ENCODE measurements at regions not wholly inside any gene's neighbourhood (a gene's known extent, or its start where the extent isn't known, plus 50 kb on each side); places are given as distances from the start of the nearest gene placed in this dataset.
A peak's percentile ranks its signal among the peaks of the same experiment; 100 is the strongest.

DNA sequence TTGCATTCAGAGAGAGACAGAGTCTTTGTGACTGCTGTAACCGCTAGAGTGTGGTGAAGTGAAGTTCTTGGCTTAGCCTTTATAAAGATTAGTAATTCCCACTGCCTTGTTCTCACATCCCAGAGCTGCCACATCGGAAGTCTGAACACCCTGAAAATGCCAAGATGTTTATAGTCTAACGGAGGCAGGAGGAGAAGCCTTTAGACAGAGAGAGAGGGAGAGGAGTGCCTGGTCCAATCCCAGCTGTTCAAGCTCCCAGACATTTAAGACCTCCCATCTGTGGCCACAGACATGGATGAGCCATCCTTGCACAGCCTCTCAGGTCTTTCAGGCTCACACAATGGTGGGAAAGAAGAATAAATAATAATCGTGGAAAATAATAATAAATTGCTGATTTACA, 1422.8 kb upstream of the EYS start:
- Histone ChIP-seq H2AFZ (ENCODE audit: low read depth, low read length) (peak overlapping the region; percentile 73), H3K27me3 (ENCODE audit: control insufficient read depth in 2 of 2, insufficient read depth in 2 of 2, low read length in 2 of 2) (no peaks in the 10 kb centered on the region), H3K4me2 (ENCODE audit: insufficient read depth, low read length) (no peak overlapping the region), H4K20me1 (replicated peaks; ENCODE audit: control insufficient read depth, insufficient read depth, low read length) (no peaks in the 10 kb centered on the region), H3K36me3 (ENCODE audit: control insufficient read depth, insufficient read depth, low read length) (no peaks in the 10 kb centered on the region), H3K4me1 (replicated peaks in 1 of 2; ENCODE audit: control insufficient read depth in 2 of 2, insufficient read depth in 2 of 2, low read length in 2 of 2) (no peaks in the 10 kb centered on the region), H3K79me2 (ENCODE audit: control insufficient read depth, insufficient read depth, low read length) (no peaks in the 10 kb centered on the region), H3K9me1 (ENCODE audit: control insufficient read depth, insufficient read depth, low read length) (no peaks in the 10 kb centered on the region), H3K27ac (ENCODE audit: extremely low read depth, low read depth, low read length) (no peak overlapping the region), H3K9me3 (replicated peaks; ENCODE audit: control insufficient read depth, insufficient read depth, low read depth, low read length) (no peaks in the 10 kb centered on the region), H3K9ac (ENCODE audit: insufficient read depth in 1 of 2, low read depth in 2 of 2, low read length in 2 of 2) (no peak overlapping the region), H3K4me3 (no peak overlapping the region)
- TF ChIP-seq XRCC4 (IDR thresholded peaks at IDR 0.05; ENCODE audit: extremely low read depth, insufficient read depth, insufficient read length) (no peak), NFYB (IDR thresholded peaks at IDR 0.05; ENCODE audit: extremely low read depth, insufficient read length) (no peak), HEY1 (CRISPR knock-in tag; IDR thresholded peaks at IDR 0.05; ENCODE audit: borderline replicate concordance) (no peak), NR3C1 (CRISPR knock-in tag; IDR thresholded peaks at IDR 0.05) (no peak), SMAD2 (IDR thresholded peaks at IDR 0.05; ENCODE audit: low read depth, low read length) (no peak), TARDBP (IDR thresholded peaks at IDR 0.05) (no peak), ZBED1 (IDR thresholded peaks at IDR 0.05) (no peak), MAFF (IDR thresholded peaks at IDR 0.05; ENCODE audit: low read length) (no peak), E2F6 (IDR thresholded peaks at IDR 0.05; ENCODE audit: borderline replicate concordance in 1 of 2, extremely low read depth in 1 of 2, insufficient read depth in 1 of 2, insufficient read length in 1 of 2, low read depth in 1 of 2, low read length in 1 of 2, poor library complexity in 1 of 2, severe bottlenecking in 1 of 2) (no peak), KDM1A (IDR thresholded peaks at IDR 0.05) (no peak), KHSRP (IDR thresholded peaks at IDR 0.05) (no peak), PHF20 (IDR thresholded peaks at IDR 0.05; ENCODE audit: partially characterized antibody) (no peak), FUS (optimal IDR thresholded peaks at IDR 0.05; ENCODE audit: low read depth, low read length) (no peak), BCOR (IDR thresholded peaks at IDR 0.05) (no peak), MCM2 (IDR thresholded peaks at IDR 0.05; ENCODE audit: low read depth) (no peak), POLR2AphosphoS2 (IDR thresholded peaks at IDR 0.05; ENCODE audit: low read length) (no peak), RBM17 (IDR thresholded peaks at IDR 0.05; ENCODE audit: borderline replicate concordance, low read depth, low read length) (no peak)
- WGBS (ENCODE audit: insufficient coverage, low coverage, missing lambda C conversion rate), result 7% methylated on average over 4 of the region's 4 CpGs
- in situ Hi-C loops (cut with MboI) (no loop called here), intact Hi-C loops (cut with micrococcal nuclease) (no loop called here)
- BruUV-seq (replicated peaks), result no TSS peak
- DNase-seq (ENCODE audit: extremely low read depth in 1 of 4, low spot score in 3 of 4) (peak in 1 of 4 experiments; percentile 7), ATAC-seq (peak; percentile 69), FAIRE-seq (no peak)
- ChIA-PET POLR2A (no interaction called here), CTCF (ENCODE audit: low intra/inter-chr PET ratio) (no interaction called here)

All from K562 (cell line).